GM04504 (cell line): ENCODE measurements at regions not wholly inside any gene's neighbourhood (a gene's known extent, or its start where the extent isn't known, plus 50 kb on each side); places are given as distances from the start of the nearest gene placed in this dataset.
"Not testable (repeated sequence)": the region's sequence is repeated elsewhere in the genome, so short reads cannot be mapped to it uniquely, and the experiment has no call there.

Source experiments
- DNase-seq: peaks from one replicate; pipeline ENCODE4 v3.0.0-alpha.2; 2012; ENCODE audit warnings: low read depth

DNA sequence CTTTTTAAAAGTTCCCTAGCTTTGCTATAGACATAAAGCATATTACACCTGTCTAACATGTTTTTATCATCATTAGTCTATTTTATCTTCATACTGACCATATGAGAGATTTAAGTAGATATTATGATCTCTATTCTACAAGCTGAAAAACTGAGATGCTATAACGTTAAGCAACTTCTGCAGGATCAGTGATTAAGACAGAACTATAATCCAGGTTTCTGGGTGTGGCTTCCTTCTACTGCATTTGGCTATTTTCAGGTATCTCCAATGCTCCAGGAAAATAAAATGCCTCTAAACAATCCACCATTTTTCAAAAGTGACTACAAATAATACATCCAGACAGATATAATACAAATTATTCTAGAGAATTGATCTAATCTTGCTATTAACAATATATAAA lies 53.4 kb downstream of the RGS2 start:
- DNase-seq = no peak

GRCh38 chr1:192866241-192866868 lies 57.5 kb downstream of the RGS2 start:
- DNase-seq = no peak

DNA sequence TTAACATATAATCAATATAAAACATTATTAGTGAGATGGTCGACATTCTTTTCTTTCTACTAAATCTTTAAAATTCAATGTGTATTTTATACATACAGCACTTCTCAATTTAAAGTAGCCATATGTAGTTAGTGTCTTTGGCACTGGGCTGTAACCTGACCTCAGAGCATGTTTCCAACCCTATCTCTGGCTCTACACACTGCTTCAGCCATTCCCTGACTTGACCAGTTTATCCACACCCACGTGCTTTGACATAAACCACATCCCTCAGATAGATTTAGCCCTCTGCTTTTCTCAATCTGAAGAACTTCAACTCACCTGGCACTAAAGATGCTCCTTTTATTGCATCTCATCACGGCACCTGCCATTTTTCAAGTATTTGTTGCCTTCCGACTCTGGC lies 58.3 kb downstream of the RGS2 start:
- no peak for DNase-seq

GRCh38 chr1:192869308-192869940 lies 60.6 kb downstream of the RGS2 start:
- no peak for DNase-seq

GRCh38 chr1:192872010-192872409 lies 63.2 kb downstream of the RGS2 start:
- no peak for DNase-seq

DNA sequence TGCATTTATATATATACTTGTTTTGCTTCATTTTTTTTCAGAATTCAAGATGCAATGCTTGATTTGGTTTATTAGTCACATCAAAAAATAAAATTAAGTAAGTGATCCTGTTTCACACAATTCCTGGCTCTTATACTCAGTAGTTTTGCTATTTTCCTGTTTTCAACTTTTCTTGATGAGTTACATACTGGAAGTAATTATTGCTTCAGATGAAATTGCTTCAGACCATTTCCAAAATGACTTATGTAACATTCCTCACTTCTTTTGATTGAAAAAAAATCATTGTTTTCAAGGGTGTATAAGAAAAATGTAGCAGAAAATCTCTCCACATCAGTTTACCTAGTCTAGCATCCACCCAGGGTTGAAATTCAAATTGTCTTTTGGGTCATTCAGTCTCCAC lies 65.0 kb downstream of the RGS2 start:
- DNase-seq = no peak

DNA sequence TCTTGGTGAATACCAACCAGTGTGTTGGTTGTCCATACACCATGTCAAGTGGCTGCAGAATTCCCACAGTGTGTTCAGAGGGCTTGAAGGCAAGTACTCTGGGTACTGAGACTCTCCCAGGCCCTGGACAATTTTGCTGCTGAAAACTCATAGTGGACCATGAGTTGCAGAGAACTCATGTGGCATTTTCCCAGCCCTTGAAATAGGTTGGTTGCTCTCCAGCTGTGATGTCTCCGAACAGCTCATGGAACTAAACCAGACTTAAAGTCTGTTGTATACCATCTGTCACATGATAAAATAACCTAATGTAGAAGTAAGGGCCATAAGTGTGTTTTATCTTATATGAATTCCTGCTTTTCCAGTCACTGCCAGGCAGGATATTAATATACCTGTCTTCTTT lies 67.8 kb downstream of the RGS2 start:
- DNase-seq = no peak

GRCh38 chr1:192877283-192877886 lies 68.5 kb downstream of the RGS2 start:
- no peak for DNase-seq

- no peak for DNase-seq
Observed at GRCh38 chr1:192878249-192878648, 69.4 kb downstream of the RGS2 start.

DNA sequence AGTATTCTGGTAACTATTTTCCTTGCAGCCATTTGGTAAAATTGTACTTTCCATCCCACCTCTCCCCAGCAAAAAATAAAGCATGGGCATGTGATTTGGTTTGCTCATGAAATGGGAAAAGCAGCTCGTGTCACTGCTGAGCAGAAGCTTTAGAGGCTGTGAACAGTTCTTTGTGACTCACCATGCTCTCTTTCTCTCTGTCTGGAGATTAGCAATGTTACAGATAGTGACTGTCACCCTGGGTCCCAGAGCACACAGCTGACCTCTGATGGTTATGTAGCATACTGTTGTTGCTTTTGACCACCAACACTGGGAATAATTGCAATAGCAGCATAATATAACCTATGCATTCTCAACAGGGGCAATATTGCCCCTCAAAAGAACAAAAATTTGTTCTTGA lies 70.6 kb downstream of the RGS2 start:
- no peak for DNase-seq

- no peak for DNase-seq
Observed at GRCh38 chr1:192880231-192880630, 71.4 kb downstream of the RGS2 start.

DNA sequence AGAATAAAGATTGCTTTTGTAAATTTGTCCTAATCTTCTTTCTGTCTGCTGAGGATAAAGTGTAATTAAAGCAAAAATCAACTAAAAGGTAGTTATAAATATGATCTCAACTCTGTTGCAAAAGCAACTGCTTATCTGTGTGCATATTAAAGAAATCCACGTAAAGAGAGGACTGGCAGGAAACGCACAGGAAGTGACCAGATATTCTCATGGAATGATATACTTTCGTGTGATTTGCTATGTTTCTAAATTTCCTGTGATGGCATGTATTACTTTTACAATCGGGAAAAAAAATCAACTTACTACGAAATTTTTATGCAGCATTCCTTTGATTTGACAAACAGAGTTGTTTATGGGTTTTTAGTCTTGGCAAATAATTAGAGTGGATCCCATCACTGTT lies 75.4 kb downstream of the RGS2 start:
- DNase-seq = no peak

GRCh38 chr1:192885387-192885786 lies 76.5 kb downstream of the RGS2 start:
- not testable (repeated sequence) for DNase-seq

GRCh38 chr1:192887426-192887825 lies 78.6 kb downstream of the RGS2 start:
- DNase-seq = no peak

DNA sequence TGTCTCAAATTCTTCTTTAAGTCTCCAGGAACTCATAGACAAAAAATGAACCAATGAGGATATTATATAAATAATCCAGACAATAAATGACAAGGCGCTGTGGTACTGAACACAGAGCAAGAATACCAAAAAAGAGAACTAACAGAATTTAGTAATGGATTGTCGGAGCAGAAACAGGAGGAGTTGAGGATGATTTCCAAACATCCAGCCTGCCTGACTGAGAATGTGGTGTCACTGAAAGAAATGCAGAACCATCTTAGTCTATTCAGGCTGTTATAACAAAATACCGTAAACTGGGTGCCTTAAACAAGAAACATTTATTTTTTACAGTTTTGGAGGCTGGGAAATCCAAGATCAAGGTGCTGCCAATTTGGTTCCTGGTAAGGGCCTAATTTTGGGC lies 79.7 kb downstream of the RGS2 start:
- DNase-seq = no peak

GRCh38 chr1:192889082-192889481 lies 80.2 kb downstream of the RGS2 start:
- DNase-seq = no peak

DNA sequence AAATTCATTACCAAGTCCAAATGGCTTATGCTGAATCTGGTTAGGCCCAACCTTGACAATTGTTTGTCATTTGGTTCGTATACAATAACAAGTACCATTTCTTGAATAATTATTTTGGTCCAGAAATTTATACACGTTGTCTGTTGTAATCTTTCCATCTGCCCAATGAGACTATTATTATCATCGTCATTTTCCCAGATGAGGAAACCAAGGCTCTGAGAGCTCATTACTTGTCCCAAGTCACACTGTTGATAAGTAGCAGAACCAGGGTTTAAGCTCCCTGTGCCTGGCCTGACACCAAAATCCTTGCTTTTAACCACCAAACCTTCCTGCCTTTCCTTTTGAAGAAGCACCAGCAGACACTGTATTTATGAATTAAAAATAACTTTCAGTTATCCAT lies 81.3 kb downstream of the RGS2 start:
- no peak for DNase-seq

DNA sequence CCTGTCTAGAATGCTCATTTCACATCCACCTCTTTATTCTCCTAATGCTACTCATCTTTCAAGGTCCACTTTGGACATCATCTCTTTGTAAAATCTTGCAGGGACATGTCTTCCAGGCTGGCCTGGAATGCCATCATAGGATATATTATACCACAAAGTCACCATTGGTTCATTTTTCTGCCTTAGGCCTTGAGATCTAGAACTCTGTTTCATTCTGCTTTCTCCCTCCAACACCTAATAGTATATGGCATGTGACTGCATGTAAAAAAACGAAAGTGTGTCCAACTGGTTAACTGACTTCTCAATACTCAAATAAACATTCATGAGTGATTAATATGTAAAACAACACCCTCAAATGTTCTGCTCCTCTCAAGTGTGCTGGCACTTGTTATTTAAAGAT lies 84.1 kb downstream of the RGS2 start:
- DNase-seq = no peak

DNA sequence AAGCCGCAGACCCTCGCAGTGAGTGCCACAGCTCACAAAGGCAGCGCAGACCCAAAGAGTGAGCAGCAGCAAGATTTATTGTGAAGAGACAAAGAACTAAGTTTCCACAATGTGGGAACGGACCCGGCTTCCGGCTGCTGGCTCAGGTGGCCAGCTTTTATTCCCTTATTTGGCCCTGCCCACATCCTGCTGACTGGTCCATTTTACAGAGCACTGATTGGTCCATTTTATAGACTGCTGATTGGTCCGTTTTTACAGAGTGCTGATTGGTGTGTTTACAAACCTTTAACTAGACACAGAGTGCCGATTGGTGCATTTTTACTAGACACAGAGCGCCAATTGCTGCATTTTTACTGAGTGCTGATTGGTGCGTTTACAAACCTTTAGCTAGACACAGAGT lies 86.6 kb downstream of the RGS2 start:
- not testable (repeated sequence) for DNase-seq

GRCh38 chr1:192896376-192896775 lies 87.5 kb downstream of the RGS2 start:
- no peak for DNase-seq

DNA sequence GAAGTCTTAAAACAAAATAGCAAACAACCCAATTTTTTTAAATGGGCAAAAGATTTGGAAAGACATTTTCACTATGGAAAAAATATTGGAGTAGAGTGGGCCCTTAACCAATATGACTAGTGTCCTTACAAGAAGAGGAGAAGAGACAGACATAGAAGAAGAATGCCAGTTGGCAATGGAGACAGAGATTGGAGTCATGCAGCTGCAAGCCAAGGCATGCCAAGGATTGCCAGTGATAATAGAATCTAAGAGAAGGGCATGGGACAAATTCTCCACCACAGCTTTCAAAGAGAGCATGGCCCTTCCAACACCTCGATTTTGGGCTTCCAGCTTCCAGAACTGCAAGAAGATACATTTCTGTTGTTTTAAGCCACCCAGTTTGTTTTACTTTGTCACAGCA lies 92.7 kb downstream of the RGS2 start:
- no peak for DNase-seq

DNA sequence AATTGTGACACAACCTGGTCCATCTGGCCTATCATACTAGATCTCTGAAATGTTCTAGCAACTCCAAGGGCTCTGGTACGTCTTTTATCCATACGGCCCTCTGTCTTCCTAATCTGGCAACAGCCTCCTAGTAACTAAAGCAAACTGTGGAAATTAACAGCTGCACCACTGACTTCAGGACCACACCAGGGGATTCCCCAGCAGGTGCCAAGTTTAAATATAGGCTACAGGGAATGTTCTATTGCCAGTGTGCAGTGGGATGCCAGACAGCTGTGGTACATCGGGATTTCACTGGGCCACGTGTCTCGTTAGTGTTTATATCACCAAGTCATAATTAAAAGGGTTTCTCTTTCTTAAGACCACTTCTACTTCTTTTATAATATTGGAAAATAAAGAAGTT lies 94.3 kb downstream of the RGS2 start:
- no peak for DNase-seq

DNA sequence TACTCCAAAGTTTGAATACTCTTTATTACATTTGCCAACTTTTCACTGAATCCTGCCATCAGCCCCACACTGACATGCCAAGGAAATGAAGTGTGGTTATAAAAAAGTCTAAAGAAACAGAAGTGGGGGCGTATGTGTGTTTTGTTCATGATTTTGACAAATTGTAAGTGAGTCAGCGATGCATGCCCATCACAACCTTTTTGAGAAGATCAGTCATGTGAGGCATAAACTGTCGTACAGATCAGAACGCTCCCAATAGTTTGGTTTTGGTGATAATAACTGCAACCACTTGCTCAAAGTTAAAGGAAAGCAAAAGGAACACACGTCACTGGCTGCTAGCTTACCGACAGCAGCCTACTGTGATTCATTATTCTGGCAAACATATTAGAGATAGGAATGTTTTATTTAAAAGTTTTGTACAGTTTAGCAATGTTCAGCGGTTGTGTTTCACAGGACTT lies 95.6 kb downstream of the RGS2 start:
- peak; percentile 19 for DNase-seq

DNA sequence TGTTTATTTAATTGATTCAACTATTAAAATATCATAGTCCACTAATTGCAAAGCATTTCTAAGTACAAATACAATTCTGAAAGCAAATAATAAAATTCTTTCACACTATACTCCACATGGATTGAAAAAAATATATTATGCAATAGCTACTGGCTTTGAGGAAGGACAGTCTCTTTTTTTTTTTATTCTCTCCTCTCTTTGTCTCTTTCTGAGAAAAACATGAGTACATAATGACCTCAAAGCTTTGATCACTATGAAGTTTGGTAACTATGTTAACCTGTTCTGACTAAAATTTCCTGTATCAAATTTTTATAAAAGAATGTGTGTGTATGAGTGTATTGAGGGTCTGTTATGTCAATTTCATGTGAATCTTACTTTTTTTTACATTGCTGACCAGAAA lies 96.2 kb downstream of the RGS2 start:
- DNase-seq = no peak
